TTC549 (cell line): ENCODE measurements at regions not wholly inside any gene's neighbourhood (a gene's known extent, or its start where the extent isn't known, plus 50 kb on each side); places are given as distances from the start of the nearest gene placed in this dataset.

Experiments used
- FAIRE-seq: peaks from 2 replicates; lab custom pipeline; 2012; peaks lifted over from hg19 to GRCh38; lab: Jason Lieb, UNC

GRCh38 chr2:239905884-239906654, 119.1 kb downstream of the NDUFA10 start:
- FAIRE-seq, result no peak

GRCh38 chr2:239905306-239905705, 119.8 kb downstream of the NDUFA10 start:
- no peak for FAIRE-seq

GRCh38 chr2:239904496-239904895, 120.6 kb downstream of the NDUFA10 start:
- no peak for FAIRE-seq

GRCh38 chr2:239903803-239904202, 121.3 kb downstream of the NDUFA10 start:
- no peak for FAIRE-seq

- no peak for FAIRE-seq
These were observed 121.9 kb downstream of the NDUFA10 start for GRCh38 chr2:239903210-239903609.

- no peak for FAIRE-seq
These were observed 122.4 kb downstream of the NDUFA10 start for GRCh38 chr2:239902749-239903201.

GRCh38 chr2:239898292-239898925, 126.7 kb downstream of the NDUFA10 start:
- FAIRE-seq, result no peak

GRCh38 chr2:239897596-239898235, 127.4 kb downstream of the NDUFA10 start:
- FAIRE-seq, result no peak

GRCh38 chr2:239896075-239896474, 129.1 kb downstream of the NDUFA10 start:
- no peak for FAIRE-seq

GRCh38 chr2:239895669-239896068, 129.5 kb downstream of the NDUFA10 start:
- FAIRE-seq, result no peak

- FAIRE-seq, result no peak
These were observed 130.0 kb downstream of the NDUFA10 start for GRCh38 chr2:239895116-239895515.

GRCh38 chr2:239894276-239894675, 130.9 kb downstream of the NDUFA10 start:
- FAIRE-seq, result no peak

- no peak for FAIRE-seq
These were observed 132.0 kb downstream of the NDUFA10 start for GRCh38 chr2:239893236-239893515.

- no peak for FAIRE-seq
These were observed 132.5 kb downstream of the NDUFA10 start for GRCh38 chr2:239892441-239893235.

GRCh38 chr2:239891698-239892097, 133.4 kb downstream of the NDUFA10 start:
- no peak for FAIRE-seq

- FAIRE-seq, result no peak
These were observed 134.9 kb downstream of the NDUFA10 start for GRCh38 chr2:239890206-239890746.

- no peak for FAIRE-seq
These were observed 135.5 kb downstream of the NDUFA10 start for GRCh38 chr2:239889641-239890121.

- FAIRE-seq, result no peak
These were observed 137.5 kb downstream of the NDUFA10 start for GRCh38 chr2:239887604-239888003.

- FAIRE-seq, result no peak
These were observed 138.4 kb downstream of the NDUFA10 start for GRCh38 chr2:239886781-239887180.

GRCh38 chr2:239884875-239885274, 140.3 kb downstream of the NDUFA10 start:
- FAIRE-seq, result peak; percentile 11

GRCh38 chr2:239884051-239884405, 141.1 kb downstream of the NDUFA10 start:
- no peak for FAIRE-seq

- no peak for FAIRE-seq
These were observed 141.7 kb downstream of the NDUFA10 start for GRCh38 chr2:239883326-239884050.
